ENCODE measurements at regions not wholly inside any gene's neighbourhood (a gene's known extent, or its start where the extent isn't known, plus 50 kb on each side); places are given as distances from the start of the nearest gene placed in this dataset.
"Not testable (repeated sequence)": the region's sequence is repeated elsewhere in the genome, so short reads cannot be mapped to it uniquely, and the experiment has no call there.

DNA sequence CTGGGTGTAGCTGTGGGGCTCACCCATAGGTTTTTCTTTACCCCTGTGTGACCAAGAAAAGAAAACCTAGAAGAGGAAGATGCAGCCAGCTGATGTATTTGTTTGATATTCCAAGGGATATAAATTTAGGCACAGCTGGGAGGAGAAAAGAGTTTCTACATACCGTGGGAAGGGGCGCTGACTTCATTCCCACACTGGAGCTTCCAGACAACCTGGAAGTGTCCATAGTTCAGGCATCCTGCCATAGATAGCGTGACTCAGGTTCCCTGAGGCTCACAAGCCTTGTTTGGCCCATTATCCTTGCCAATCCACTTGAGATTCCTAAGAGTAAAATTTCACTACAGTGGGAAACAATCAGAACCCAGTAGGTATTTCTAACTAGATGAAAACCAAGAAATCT, 371.7 kb upstream of the NRP1 start:
- DNase-seq (ENCODE audit: low read depth in 2 of 2), result peak in 1 of 2 donors; percentile 12

DNA sequence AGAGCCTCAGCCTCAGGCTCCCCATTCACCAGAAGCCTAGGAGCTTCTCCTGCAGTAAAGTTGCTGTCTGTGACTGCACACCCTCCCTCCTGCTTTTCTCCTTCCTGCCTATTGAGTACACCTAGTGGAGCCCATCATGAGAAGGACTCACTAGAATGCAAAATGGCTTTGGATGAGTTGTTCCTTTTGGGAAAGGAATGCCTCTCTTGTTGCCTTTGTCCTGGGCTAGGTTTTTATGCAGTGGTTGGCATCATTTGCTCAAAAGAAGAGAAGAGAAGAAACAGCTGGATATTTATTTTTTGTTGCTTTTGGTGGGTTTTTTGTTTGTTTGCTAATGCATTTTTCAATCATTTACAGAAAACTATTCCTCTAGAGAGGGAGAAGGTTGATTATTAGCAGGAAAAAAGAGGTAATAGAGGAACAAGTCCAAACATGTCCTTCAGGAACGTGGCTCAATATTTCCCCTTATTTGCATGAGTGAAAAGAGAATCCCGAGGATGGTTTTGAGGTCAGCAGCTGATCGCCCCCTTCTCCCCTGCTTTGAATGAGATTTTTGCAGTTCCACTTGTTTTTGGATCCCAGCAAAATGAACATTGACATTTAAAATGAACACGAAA, 369.9 kb upstream of the NRP1 start:
- DNase-seq (ENCODE audit: low read depth in 2 of 2), result no peak

DNA sequence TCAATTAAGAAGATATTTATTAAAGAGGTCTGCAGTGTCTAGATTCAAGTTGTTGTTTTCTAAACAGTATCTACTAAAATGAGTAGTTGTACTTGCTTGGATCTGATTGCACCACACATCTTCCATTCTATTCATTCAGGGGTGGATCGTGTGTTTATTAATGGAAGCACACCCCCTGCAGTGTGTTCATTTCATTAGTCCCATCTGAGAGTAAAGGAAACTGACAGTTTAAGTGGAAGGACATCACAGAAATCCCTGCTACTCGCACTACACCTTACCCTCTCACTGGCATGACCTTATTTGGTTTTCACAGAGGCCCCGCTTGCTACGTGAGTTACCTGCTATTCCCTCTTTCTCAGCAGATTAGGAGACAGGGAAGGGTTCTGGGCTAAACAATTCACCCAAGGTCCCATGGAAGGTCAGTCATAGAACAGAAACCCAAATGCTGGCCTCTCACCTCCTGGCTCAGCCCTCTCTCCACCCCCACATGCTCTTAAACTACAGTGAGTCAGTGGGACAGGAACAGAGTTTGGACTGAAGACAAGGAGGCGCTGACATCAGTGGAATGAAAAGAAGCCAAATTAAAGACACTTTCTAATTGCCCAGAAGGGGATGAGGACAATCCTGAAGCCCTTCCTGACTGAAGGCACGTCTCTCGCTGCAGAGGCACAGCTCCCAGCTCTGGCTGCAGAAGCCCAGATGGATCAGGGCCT, 369.2 kb upstream of the NRP1 start:
- peak in 1 of 2 donors; percentile 10 for DNase-seq (ENCODE audit: low read depth in 2 of 2)

DNA sequence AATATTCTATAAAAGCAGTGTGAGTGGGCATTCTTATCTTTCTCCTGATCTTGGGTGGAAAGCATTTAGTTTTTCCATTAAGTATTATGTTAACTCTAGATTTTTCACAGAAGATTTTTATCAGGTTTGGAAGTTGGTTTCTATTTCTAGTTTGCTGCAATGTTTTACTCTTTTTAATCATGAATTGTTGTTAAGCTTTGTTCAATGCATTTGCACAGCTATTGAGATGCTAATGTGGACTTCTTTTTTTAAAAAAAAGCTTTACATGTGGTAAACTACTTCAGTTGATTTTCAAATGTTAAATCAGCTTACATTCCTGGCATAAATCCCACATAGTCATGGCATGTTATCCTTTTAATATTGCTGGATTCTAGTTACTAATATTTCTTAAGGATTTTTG, 363.6 kb upstream of the NRP1 start:
- DNase-seq (ENCODE audit: low read depth in 2 of 2), result no peak

DNA sequence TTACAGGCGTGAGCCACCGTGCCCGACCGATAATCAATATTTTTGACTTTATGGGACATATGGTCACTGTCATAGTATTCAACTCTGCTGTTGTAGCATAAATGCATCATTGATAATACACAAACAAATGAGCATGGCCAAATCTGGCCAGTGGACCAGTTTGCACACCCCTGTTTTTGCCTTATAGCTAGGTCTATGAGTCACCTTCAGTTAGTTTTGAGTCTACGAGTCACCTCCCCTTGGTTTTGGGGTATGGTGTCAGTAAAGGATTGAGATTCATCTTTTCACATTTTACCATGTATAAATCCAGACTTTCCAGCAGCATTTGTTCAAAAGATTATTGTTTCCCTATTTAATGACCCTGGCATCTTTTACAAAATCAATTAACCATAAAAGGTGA, 362.5 kb upstream of the NRP1 start:
- no peak for DNase-seq (ENCODE audit: low read depth in 2 of 2)

DNA sequence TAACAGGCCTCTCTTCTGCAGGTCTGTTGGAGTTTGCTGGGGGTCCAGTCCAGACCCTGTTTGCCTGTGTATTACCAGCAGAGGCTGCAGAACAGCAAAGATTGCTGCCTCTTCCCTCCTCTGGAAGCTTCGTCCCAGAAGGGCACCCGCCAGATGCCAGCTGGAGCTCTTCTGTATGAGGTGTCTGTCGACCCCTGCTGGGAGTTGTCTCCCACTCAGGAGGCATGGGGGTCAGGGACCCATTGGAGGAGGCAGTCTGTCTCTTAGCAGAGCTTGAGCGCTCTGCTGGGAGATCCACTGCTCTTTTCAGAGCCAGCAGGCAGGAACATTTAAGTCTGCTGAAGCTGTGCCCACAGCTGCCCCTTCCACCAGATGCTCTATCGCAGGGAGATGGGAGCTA, 361.1 kb upstream of the NRP1 start:
- no peak for DNase-seq (ENCODE audit: low read depth in 2 of 2)

DNA sequence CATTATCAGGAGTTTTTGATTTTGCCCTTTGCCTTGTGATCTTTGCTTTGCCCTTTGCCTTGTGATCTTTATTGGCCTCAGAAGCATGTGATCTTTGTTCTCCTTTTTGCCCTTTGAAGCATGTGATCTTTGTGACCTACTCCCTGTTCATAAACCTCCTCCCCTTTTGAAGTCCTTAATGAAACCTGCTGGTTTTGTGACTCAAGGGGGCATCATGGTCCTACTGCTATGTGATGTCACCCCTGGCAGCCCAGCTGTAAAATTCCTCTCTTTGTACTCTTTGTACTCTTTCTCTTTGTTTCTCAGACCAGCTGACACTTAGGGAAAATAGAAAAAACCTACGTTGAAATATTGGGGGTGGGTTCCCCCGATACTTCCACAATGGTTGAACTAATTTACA, 356.1 kb upstream of the NRP1 start:
- not testable (repeated sequence) for DNase-seq (ENCODE audit: low read depth in 2 of 2)

DNA sequence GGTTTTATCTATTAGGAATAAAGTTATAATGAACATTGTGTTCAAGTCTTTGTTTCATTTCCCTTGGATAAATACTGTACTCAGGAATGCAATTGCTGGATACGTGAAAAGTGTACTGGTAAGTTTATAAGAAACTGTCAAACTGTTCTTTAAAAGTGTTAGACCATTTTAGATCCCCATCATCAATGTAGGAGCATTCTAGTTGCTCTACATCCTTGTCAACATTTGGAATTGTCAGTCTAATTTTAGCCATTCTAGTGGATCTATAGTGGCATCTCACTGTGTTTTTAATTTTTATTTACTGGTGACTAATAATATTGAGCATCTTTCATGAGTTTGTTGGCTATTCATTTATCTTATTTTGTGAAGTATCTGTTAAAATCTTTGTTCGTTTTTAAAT, 354.0 kb upstream of the NRP1 start:
- DNase-seq (ENCODE audit: low read depth in 2 of 2), result no peak

DNA sequence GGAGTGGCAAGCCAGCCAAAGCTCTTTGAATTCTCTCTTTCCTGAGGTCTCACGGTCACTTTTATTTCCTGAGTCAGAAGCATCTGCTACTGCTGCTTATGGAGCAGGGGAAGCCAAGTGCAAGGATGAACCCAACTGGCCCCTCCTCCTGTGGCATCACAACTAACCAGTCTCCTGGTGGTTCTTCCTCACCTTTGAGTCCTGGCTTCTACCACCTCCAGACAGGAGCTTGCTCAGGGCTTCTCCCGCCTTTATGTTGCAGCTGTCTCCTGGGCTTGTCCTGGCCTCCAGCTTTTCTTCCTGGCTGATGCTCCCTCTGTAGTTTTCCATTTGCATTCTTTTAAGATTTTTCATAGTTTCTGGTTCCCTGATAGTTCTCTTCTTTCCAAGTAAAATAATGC, 349.7 kb upstream of the NRP1 start:
- no peak for DNase-seq (ENCODE audit: low read depth in 2 of 2)

DNA sequence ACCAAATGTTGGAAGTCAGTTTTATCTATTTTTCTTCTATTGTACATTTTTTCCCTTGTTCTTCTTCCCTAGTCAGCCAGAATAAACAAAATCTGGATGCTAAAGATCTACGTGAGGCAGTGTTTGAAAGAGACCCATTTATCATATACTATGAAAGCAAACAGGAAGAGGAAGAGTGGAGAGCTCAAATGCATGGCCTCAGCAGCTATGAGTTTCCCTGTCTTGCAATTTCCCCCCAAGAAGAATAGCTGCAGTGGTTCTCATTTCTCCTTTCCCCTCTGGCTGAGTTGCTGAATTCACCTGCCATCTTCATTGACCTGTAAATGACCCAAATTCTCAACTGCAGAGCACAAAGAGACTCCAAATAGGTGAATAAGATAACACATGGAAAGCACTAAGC, 347.1 kb upstream of the NRP1 start:
- DNase-seq (ENCODE audit: low read depth in 2 of 2), result no peak

DNA sequence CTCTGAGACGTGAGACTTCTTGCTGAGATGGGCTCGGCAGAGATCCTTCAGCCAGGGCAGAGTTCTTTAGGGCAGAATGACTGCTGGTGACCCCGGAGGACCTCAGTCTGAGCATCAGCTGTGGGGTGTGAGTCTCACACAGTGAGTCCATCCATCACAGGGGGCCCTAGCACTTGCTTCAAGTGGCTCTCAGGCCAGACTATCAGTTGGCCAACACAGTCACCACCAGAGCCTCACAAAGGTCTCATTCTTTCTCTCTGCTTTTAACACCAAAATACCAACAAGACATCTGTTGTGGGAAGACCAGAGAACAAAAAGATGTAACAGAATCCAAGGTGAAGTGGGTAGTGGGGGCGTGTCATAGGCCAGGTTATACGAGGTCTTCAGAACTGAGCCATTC, 345.6 kb upstream of the NRP1 start:
- no peak for DNase-seq (ENCODE audit: low read depth in 2 of 2)

DNA sequence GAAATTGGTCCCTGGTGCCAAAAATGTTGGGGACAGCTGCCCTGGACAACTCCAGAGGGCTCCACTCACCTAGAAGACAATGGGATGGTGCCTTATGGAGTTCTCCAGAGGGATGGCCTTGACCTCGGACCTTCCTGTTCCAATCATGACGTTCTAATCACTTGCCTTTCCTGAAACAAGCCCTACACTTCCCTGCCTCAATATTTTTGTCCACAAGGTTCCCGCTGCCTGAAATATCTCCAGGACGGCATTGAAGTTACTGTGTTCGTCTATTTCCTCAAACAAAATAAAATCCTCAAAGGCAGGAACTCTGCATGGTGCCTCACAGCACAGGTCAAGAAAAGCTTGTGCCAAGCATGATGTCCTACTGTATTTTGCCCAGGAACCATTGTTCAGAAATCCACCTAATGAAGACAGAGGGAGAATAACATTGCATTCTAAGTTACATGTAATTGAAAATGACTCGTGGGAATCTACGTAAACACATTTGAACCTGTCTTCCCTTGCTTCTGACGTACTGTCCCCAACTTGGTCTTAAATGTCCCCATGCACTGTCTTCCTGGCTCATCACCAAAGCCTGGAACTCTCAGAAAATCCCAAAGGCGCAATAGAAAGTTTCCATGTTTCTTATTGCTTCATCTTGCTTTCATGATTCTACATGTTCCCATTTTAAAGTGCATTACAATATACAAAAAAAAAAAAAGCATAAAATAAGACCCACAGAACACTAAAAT, 342.3 kb upstream of the NRP1 start:
- peak in 1 of 2 donors; percentile 22 for DNase-seq (ENCODE audit: low read depth in 2 of 2)

DNA sequence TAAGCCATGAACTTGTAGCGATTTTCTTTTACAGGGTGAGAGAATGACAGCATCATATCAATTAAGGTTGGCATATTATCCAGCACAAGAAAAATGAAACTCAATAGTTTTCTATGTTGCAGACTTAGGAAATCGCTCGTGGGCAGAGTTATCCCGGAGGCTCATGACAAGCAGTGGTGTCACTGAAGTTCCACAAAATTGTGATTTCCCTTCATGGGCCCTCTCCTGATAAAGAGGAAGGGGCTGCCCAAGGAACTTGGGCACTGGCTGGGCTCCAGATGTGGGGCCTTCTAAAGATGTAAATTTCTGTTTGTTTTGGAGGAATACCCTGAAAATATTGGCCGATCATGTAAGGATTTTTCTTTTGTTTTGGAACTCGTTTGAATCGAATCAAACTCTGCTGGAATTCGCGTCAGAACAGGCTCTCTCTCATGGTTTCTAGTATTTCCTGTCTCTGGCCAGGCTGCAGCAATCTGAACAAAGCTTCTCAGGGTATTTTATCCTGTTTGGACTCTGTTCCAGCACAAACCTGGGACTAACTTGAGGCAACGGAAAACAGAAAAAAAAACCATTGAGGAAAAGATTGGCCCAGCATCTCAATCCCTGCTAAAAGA, 340.6 kb upstream of the NRP1 start:
- peak; percentile 55 to 65 for DNase-seq (ENCODE audit: low read depth in 2 of 2)

DNA sequence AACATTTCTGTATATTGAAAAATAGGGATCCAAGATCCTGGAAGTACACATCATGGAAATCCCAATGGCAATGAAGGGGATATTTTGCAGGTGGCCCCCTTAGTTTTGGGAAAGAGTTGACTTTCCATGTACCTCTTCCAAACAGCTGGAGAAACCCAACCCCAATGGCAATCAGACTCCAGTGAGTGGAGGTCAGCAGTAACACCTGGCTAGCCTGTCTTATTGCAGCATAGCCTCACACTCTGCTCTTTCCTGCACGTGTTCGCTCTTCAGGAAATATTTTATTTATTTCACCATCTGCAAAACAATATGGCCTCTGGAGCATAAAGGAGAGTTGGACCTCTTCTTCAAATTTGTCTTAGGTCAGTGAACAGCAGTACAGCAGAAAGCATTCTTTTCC, 340.0 kb upstream of the NRP1 start:
- no peak for DNase-seq (ENCODE audit: low read depth in 2 of 2)

DNA sequence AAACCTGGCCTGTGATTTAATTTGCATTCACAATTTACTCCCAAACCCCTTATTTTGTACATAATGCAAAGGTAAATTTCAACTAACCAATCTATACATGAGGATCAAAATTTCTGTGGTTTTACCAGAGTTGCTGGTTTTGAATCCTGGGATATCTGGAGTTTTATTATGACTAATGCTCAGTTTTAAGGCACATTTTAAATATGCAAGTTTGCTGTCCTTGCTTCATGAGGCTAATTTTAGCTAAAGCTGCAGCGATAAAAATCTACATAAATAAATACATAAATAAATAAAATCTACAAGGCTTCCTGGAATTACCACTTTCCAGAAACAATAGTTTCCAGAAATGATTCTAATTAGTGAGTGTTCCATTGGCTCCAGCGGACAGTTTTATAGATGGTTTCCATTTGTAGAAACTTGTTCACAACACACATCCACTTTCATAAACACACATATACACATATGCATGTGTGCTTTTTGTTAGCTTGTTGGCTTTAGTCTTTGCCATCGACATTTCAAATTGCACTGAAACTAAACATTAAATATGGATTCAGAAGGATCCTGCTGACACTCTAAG, 339.5 kb upstream of the NRP1 start:
- DNase-seq (ENCODE audit: low read depth in 2 of 2), result no peak

DNA sequence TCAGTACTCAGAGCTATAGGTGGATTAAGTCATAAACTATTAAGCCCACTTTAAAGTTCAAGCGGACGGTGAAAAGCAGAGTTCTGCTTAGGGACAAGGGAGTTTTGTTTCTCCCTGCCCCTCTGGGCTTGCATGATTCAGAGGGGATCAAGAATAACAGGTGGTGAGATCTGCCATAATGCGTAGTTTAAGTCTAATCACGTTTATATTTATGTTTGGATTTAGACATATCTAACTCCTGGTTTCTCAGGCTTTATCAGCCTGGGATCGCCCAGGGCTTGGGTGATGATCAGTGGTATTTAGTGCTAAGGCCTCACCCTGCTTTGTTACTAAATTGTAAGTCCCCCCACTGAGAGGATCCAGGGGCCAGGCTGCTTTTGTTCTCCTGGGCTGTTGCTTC, 335.4 kb upstream of the NRP1 start:
- no peak for DNase-seq (ENCODE audit: low read depth in 2 of 2)

DNA sequence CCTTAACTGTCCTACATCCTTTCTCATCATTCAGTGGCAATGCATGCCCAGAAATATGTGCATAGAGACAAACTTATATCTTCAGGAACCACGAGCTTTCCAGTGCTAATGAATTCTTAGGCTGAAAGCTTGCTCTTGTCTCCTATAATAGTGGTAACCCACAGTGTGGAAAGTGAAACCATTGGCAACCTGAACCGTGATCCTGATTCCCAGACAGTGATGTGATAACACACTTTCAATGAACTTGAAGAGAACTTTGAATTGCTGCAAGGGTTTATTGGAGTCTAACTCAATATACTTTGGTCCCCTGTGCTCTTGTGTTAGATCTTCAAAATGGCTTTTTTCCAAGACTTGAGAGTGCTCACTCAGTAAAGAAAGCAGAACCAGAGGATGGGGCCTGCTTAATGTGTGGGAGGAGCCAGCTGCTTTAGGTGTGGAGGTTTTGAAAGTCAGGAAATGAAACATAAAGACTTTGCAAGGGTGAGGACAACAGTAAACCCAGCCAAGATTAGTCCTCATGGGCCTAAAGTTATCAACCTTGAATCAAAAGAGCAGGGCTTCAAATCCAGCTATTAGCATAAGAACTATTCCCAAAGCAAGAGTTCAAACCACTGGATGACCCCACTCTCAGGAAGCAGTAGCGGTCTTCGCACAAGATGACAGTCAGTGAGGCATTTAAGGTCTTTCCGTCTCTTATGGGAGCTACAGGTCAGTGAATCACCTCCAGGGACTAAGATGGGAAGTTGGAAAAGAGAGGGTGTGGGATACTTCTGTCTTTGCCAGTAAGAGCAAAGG, 332.4 kb upstream of the NRP1 start:
- no peak for DNase-seq (ENCODE audit: low read depth in 2 of 2)

DNA sequence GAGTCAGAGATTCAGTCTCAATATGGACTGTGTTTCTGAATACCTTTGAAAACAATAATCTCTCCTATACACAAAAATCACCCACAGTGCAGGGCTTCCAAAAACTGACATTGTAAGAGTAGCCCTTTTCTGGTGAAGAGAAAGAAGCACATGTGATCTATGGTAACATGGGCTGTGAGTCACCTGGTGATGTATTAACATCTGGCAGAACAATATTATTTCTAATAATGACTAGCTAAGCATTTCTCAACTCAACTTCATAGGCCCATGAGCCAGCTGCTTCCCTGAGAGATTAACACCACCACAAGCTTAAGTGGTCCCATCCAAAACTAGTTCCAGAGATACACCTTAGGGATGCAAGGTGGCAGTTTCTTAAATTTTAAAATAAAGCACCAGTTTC, 331.0 kb upstream of the NRP1 start:
- DNase-seq (ENCODE audit: low read depth in 2 of 2), result no peak

DNA sequence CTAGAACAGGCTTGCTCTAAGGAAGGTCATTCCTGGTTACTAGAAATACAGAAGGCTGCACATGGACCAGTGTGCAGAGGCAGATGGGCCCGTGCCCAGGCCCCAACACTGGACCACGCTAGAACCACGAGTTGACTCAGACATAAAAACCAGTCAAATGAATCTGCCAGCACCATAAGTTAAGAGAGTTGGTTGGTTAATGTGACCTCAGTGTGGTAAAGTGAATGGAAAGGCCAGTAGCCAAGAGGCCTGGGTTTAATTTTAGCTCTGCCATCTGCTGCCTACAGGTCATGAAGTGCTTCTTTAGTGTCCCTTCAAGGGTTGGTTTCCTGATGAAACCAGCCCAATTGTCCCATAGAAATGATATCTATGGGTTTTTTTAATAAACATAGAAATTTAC, 329.6 kb upstream of the NRP1 start:
- no peak for DNase-seq (ENCODE audit: low read depth in 2 of 2)

DNA sequence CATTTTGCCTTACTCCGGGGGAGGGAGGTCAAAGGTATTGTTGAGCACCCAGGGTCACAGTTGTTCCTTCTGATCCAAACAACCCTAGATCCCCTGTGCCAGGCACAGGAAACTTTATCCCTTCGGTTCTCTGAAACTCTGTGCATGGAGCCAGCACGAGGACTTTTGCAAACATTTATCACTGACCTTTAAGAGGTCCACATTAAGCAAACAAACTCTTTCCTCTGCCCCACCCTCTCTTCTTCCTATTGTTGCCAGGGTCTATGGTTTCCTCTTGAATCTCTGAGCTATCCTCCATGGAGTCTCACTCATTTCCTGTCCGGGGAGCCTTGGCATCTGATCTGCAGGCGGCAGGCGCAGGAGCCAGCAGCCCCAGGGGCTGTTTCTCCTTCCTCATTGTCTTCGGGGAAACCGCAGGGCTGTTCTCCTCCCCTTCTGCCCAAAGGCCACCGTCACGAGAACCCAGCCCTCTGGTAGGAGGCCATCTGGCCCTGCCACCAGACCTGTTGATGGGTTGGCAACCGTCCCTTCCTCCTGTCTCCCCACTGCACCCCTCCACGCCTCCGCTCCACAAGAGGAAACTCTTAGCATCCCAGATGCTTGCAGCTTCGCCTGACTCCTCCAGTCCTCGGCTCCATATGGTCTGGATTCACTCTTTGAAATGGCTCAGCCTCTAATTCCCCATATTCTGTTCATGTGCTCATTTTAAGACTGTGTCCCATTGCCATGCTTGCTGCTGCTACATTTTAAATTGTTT, 327.3 kb upstream of the NRP1 start:
- DNase-seq (ENCODE audit: low read depth in 2 of 2), result peak; percentile 30 to 81

DNA sequence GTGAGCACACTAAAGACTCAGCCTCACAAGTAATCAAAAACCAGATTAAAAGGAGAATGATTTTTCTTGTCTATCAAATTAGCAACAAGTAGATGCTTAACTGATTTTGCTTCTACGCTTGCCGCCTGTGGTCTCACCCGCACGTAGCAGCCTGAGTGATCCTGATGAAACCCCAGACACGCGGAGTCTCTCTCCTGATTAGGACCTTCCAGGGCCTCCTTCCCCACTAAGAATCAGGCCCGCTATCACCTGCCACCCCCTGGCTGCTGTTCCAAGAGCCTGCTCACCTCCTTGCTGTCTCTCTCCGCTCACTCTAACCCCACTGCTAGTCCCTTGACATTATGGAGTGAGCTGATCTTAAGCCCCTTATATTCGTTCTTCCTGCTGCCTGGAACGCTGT, 325.9 kb upstream of the NRP1 start:
- DNase-seq (ENCODE audit: low read depth in 2 of 2), result no peak
